GM18508 (cell line): ENCODE measurements at regions not wholly inside any gene's neighbourhood (a gene's known extent, or its start where the extent isn't known, plus 50 kb on each side); places are given as distances from the start of the nearest gene placed in this dataset.

Experiments
- ATAC-seq: cut with Tn5 transposase; IDR thresholded peaks from one replicate; pipeline ENCODE4 v1.9.1; 2021; ENCODE audit warnings: moderate number of reproducible peaks; ENCODE audit not compliant: insufficient read depth, unreplicated experiment

- no peak for ATAC-seq
Measured at GRCh38 chr9:38288502-38288901, 104.0 kb upstream of the ALDH1B1 start.

- no peak for ATAC-seq
Measured at GRCh38 chr9:38287420-38287985, 105.0 kb upstream of the ALDH1B1 start.

- ATAC-seq: no peak
Measured at GRCh38 chr9:38286766-38287165, 105.7 kb upstream of the ALDH1B1 start.

GRCh38 chr9:38286357-38286756 is 106.1 kb upstream of the ALDH1B1 start:
- no peak for ATAC-seq

- ATAC-seq: no peak
Measured at GRCh38 chr9:38285236-38285635, 107.3 kb upstream of the ALDH1B1 start.

- no peak for ATAC-seq
Measured at GRCh38 chr9:38284588-38285051, 107.9 kb upstream of the ALDH1B1 start.

- no peak for ATAC-seq
Measured at GRCh38 chr9:38284039-38284575, 108.4 kb upstream of the ALDH1B1 start.

- no peak for ATAC-seq
Measured at GRCh38 chr9:38282756-38283155, 109.7 kb upstream of the ALDH1B1 start.

- no peak for ATAC-seq
Measured at GRCh38 chr9:38281917-38282316, 110.6 kb upstream of the ALDH1B1 start.

GRCh38 chr9:38281196-38281595 is 111.3 kb upstream of the ALDH1B1 start:
- ATAC-seq: no peak

GRCh38 chr9:38280251-38280800 is 112.2 kb upstream of the ALDH1B1 start:
- no peak for ATAC-seq

- no peak for ATAC-seq
Measured at GRCh38 chr9:38278931-38279679, 113.4 kb upstream of the ALDH1B1 start.

GRCh38 chr9:38278457-38278856 is 114.0 kb upstream of the ALDH1B1 start:
- ATAC-seq: no peak

- no peak for ATAC-seq
Measured at GRCh38 chr9:38277601-38278200, 114.8 kb upstream of the ALDH1B1 start.

- no peak for ATAC-seq
Measured at GRCh38 chr9:38276771-38277439, 115.6 kb upstream of the ALDH1B1 start.

- ATAC-seq: no peak
Measured at GRCh38 chr9:38274800-38275199, 117.7 kb upstream of the ALDH1B1 start.

GRCh38 chr9:38272710-38273109 is 119.8 kb upstream of the ALDH1B1 start:
- ATAC-seq: no peak

GRCh38 chr9:38271666-38272241 is 120.7 kb upstream of the ALDH1B1 start:
- ATAC-seq: no peak

GRCh38 chr9:38269775-38270174 is 122.7 kb upstream of the ALDH1B1 start:
- no peak for ATAC-seq

GRCh38 chr9:38263532-38263931 is 129.0 kb upstream of the ALDH1B1 start:
- no peak for ATAC-seq
